AG08396 (cell line): ENCODE measurements at regions not wholly inside any gene's neighbourhood (a gene's known extent, or its start where the extent isn't known, plus 50 kb on each side); places are given as distances from the start of the nearest gene placed in this dataset.

Experiments used
- DNase-seq: peaks from one replicate; pipeline ENCODE4 v3.0.0; 2012; ENCODE audit warnings: low spot score, mixed read lengths

DNA sequence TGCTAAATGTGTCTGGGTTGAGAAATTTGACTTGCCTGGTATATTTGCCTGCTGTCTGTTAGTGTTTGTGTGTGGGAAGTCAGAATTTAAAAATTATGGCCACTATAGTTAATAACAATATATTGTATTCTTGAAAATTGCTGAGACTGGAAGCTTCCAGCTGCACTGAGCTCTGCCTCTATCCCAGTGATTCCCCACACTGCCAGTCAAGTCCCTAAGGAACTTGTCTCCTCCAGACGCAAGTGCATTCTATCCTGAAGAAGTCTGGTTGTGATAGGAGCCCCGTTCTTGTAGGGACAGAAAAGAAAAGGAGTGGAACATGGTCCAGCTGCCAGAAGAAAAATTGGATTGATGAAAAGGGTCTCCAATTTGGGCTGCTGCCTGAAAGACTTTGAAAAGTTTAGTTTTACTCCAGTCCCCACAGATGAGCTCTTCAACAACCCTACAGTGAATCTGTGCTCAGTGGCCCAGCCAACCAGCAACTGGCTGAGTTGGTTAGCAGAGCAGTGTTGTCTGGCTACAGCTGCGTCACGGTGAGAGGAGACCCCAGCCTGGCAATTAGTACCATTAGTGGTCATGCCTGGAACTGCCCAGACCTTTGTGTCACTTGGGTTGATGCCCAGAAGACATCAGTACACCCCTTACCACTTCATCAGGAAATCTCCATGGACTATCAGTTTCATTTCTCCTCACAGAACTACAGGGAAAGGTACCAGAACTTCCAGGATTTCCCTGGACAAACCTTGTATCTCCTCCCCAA, 183.1 kb upstream of the MCHR2 start:
- DNase-seq, result no peak

DNA sequence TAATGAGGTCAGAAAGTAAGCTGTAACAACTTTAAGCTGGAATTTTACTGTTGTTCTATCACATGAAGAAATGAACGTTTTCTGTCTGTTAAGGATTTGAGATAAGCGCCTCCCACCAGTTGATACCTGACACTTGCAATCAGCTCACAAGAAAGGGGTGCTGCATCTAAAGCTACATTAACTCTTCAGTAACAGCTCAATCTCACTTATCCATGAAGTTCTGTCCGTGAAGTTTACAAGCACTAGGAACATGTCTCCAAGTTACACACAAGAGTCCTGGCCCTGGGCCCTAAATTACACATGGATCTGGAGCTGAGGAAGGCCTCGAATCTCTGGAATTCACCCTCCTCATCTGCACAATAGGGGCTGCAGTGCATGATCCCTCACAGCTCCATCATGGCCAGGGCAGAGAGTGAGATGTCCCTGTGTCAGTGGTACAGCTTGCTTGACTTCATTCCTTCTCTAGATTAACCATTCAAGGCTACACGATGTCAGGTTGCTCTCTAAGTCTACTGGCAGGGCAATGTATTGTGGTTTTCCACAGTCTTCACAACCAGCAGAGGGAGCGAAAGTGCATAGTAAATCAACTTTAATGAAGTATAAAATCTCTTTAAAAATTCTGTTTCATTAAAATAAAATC, 182.4 kb upstream of the MCHR2 start:
- peak; percentile 29 for DNase-seq

DNA sequence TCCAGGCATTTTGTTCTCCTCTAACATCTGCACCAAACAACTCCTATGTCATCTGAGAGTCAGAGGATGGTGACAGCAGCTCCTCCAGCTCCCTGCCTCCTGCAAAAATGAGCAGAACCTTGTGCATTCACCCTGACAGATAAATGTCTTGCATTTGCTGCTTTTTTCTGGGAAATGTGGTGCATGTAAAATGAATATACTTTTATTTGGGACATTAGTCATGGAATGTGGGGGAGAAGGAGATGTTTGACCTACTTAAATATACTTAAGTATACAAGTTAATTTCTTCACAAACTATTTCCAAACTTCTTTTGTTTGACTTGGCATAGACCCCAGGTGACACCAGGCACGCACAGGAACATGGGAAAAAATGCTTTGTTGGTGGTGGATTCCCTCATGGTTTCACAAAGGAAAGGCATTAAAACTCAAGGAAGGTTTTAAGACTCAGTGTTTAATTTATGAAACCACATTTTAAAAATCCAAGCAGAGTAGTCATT, 181.8 kb upstream of the MCHR2 start:
- DNase-seq, result peak; percentile 55

DNA sequence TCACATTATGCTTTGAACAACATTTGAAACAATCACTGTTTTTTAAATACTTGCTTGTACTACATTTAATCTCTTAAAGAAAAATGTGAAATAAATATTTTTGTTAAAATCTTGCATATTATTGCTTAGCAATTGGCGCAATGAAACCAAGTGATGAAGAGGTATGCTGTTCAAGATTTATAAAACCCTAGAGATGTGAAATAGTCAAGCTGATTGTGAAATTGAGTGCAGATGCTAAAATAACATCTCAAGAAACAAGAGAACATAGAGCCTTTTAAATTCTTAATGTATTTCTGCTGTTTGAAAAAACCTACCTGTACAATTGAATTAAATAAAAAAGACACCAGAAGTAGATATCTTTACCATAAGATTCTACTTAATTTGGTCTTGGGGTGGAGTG, 179.2 kb upstream of the MCHR2 start:
- DNase-seq, result no peak

DNA sequence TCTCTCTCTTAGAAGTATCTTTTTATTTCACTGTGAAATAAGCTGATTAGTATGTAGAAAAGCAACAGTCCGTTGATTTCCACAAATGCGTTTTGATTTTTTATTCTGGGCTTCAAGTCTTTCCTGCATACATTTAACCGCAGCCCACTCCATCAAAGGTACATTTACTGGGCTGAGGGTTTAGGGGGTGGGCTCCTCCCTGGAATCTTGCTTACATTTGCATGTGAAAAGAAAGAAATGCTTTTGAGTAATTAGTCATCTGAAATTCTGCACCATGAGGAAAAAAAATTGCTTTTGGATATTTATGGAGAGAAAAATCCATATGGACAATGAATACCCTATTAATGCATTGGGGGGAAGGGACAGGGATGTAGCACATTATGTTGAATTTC, 178.3 kb upstream of the MCHR2 start:
- DNase-seq, result no peak

DNA sequence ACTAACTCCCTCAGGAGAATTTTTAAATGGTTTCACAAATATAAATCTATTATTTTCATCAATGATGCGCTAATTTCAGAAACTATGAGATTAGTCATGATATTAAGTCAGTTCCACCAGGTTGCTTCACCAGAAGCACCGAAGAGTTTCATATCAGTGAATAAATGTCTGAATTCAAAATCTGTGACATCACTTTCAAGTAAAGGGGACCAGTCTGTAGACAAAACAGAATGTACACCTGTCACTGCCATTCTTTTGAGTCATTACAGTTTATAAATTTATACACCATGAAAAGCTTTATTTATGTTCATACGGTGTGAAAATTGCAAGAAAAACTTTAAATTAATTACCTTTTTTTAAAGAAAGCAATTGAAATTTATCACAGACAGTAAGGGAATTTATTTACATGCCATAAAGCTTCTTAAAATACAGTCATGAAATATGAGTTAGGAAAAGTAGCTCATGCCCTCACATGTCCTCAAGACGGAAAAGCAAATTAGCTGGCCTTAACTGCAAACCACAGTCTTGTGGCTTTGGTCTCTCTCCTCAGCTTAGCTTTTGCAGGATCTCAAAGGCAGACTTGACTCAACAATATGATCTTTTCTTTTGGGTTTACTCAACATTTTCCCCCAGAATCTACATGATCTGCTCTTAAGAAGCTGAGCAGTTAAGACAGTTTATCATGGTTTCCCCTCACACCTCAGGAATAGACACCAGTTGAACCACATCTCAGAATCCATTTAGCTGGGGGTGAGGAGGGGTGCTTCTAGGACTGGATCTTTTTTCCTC, 177.7 kb upstream of the MCHR2 start:
- no peak for DNase-seq

DNA sequence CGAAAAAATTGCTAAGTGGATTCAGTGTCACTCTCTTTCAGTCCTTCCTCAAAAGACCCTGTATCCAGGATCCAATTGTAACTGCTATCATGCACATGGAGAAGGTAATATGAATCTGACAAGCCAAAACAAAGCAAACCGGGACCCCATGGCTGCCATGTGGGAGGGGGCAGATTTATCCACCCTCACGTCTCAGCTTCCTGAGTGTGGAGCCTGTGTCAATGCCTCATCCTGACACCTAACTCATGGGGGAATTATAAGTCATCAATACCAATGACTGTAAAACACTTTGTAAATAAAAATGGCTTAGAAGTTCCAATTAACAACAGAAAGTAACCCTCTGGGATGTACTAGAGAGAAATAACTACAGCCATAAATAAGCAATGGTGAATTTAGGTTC, 174.1 kb upstream of the MCHR2 start:
- no peak for DNase-seq

DNA sequence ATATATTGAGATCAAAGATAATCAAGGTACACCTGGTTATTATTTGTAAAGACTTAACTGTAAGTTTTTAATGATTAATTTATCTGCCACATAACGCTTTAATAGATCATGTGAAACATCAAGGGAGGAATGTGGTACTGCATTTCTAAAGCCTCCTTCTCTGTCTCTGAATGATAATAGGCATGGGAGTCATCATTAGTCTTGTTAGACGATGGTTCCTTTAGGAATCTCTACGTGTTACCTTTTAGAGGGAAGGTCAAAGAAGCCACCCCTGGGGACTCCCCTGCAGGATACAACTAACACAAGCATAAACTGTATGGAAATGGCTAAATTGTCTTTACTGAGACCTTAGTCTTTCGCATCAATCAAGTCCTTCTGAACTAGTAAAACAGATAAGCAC, 173.6 kb upstream of the MCHR2 start:
- DNase-seq, result no peak

DNA sequence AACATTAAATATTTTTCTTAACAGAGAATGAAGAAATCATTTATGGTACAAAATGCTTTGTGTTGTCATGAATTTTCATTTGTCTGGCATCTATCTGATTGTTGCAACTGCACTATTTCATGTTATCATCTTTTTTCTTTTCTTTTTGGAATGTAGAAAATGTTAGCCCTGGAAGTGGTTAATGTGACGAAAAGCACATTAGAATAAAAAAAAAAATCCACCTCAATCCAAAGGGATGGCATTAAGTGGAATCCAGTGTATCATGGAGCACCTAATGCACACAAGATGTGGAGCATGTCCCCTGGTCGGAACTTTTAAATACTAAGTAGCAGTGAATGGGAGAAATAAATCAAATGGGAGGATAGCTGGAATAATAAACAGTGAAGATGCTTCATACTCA, 172.9 kb upstream of the MCHR2 start:
- DNase-seq, result no peak

DNA sequence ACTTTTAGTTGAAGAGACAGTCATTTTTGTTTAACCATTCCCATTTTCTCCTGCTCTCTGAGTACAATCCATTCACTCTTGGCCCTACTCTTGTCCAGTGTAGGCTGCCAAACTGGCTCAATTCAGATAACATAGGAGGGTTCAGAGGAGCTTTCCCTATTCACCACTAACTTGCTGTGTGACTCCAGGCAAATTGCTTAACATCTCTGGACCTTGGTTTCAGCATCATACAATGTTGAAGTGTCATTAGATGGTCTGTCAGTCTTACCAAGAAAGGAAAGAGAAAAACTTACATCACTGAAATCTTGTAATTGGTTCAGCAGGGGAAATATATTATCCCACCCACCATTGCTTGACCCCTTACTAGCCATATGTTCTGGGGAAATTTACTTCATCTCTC, 171.4 kb upstream of the MCHR2 start:
- no peak for DNase-seq

DNA sequence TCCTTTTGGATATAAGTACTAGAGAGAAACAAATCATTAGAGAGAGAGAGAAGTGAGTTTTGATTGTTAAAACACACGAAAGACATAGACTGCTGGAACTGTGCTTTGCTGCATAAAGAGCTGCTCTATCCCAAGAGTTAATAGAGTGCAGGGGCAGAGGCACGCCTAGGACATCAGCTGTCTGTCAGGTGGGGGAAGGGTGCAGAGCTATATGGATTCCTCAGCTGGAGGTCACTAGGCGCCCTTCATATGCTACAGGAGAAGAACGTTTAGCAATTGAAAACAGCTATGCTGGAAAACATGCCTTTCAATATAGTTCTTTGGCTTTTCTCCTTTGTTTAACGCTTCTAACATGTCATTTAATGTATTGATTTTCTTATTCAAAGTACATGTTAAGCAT, 169.0 kb upstream of the MCHR2 start:
- no peak for DNase-seq

DNA sequence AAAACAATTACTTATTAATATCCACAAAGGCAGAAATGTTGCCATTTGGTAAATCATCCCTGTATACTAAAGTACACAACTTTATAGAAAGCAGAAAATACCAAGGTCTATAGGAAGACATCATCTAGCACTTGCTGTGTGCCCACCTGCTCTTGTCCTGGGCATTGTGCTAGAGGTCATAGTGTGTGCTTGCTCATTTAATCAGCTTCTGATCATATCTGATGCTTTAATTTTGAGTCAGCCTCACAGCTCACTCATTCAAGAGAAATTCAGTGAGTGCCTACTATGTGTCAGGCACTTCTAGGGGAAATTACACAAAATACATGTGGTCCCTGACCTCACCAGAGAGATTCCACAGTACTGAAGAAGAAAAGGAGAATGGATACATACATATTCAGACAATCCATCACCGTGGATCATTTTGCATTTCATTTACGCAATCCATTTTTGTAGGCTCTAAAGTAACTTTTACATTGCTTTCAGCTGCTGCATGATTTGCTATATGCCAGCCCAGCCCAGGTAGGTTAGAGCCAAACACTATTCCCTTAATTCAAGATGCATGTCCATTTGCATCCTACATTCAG, 167.9 kb upstream of the MCHR2 start:
- DNase-seq, result no peak

DNA sequence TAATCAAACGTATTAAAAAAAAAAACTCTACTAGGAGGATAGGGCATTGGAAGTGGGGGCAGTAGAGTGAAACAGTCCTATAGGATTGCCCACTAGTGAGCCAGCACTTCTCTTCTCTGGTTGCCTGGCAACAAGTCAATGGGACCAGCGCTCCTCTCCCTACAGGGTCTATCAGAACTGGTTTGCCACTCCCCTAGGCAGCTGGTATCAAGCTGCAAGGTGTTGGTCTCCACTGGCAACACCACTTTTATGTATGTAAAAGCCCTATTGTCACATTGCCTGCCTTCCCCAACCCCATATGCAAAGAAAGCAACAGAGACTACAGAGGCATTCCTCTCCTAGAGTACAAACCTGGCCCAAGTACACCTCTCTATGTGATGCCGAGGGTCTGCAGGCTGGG, 166.9 kb upstream of the MCHR2 start:
- DNase-seq, result no peak

DNA sequence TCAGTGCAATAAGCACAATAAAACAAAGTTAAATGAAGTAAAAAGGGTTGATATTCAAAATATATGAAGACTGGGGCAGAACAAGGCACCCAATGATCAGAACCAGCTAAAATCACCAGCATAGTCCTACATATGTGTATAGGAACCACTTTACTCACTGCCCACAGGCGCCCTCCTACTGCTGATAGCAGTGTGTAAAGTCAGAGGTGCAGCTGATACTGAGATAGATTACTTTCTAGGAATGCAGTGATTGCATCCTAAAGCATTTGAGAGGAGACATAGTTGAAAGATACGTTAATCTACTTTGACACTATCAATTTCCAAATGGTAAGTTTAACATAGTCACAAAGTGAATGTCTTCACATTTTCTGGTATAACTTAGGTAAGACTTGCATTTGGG, 161.1 kb upstream of the MCHR2 start:
- no peak for DNase-seq

DNA sequence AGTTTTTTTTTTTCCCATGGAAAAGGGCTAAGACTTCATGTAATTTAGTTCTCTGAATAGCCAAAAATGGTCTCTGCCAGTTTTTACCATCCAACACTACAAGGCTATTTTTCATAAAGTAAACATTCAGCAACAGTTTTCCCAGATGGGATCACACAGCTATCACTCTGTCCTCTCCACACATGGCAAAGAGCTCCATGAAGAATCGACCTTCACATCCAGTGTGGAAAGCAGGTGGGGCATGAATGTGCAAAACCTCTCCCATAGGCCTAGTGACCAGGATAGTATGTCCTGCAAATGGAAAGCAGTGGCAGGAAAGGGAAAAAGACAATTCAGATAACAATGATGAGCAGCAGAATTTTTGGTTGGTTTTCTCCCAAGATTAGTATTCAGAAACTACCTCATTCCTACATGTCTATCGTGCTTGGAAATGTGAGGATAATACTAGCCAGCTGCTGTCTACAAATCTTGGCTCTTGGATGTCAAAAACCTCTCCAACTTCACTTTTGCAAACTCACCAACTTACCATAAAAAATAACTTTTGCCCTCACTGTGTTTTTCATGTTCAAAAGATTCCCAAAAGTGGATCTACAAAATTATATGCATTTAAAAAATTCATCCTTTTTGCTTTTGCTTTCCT, 159.7 kb upstream of the MCHR2 start:
- no peak for DNase-seq

DNA sequence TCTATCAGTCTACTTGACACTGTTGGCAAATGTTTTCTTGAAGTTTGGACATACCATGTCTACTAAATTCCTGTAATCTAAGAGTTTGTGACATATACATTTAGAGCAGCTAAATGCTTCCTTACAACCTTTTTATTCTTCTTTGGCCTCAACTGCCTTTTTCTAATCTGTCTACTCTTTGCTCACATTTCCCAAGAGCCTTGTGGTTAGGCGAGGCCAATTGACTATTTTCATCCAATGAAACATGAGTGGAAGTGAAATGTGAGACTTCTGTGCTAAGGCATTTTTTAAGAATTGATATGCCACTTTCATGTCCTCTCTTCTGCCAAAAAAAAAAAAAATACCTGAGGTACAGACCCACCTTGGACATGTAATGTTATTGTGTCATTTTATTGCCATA, 158.2 kb upstream of the MCHR2 start:
- no peak for DNase-seq

DNA sequence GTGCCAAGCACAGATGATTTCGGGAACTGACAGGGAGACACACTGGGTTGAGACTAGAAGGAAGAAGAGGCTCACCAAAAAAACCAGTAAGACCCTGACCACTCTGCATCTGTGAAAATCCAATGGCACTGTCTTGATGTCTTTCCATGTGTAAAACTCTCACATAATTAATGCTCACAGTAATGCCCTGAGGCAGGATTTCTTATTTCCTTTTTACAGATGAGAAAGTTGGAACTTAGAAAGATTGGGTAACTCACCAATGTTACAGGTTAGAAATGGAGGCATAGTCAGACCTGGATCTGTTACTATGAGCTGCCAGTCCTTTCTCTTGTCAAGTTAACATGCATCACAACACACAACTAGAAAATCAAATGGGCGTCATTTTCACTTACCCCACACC, 151.0 kb upstream of the MCHR2 start:
- DNase-seq, result no peak

DNA sequence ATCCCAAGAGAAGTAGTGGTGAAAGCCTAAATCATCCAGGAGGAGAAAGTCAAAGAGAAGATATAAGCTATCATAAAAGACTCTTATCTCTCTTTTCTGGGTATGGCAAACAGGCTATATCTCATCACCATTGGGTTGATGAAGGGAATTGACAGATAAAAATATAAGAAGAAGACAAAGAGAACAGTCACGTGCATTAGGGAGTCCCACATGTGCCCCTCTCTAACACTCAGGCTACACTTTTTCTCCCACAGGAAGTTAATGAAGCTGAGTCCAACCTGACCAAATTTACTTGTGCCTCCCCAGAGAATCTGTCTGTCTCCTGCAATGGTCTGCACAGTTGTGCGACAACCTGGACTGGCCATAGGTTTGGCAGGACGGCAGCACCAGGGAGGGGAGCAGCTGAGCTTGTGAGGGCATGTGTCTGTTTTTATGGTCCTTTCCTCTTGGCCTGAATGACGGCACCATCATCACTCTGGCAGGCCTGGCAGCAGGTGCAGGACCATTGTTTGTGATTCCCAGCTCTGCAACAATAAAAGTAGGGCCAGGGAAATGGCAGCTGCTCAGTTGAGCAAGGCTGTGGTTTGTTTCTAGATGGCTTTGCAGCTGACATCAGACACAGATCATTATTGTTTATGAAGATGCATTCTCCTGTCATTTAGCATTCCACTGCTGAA, 144.5 kb upstream of the MCHR2 start:
- no peak for DNase-seq

DNA sequence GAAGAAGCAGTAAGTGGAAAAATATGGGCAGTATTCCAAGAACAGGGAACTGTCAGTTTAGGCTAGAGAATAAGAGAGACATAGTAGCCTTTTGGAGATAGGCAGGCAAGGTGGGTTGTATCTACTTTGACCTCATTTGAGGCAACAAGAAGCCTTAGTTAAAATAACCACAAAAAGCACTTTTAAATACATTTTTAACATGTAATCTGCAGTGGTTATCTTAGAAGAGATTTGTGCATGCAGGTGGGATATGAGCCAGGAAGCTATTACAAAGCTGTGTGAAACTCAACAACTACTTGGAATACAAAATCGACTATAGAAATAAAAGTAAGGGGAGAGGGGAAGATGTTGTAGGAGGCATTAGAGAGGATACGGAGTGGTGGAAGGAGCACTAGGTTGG, 143.7 kb upstream of the MCHR2 start:
- DNase-seq, result no peak

DNA sequence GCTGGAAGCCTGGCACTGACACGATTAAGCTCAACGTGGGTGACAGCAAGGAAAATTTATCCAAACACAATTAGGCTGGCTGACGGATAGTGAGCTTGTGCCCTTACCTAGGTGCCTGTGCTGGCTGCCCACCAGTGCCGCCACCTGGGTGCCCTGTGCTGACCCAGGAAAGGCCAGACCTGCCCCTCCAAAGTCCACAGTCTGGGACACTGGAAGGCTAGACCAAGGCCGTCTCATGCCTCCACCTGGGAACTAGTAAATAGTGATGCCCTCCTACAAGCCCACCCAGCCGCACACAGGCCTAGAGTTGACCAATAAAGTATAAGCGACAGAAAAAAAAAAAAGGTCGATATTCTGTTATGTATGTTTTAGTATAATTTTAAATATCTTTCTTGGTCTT, 142.6 kb upstream of the MCHR2 start:
- DNase-seq, result no peak

DNA sequence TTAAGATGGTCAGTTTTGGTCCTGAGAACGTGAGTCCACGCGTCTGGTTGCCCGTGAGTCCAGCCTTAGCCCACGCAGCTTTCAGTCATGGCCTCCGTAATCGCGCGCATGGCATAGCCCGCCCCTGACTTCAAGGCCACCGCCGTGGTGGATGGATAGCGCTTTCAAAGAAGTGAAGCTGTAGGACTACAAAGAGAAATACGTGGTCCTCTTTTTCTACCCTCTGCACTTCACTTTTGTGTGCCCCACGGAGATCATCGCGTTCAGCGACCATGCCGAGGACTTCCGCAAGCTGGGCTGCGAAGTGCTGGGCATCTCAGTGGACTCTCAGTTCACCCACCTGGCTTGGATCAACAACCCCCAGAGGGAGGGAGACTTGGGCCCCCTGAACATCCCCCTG, 142.0 kb upstream of the MCHR2 start:
- no peak for DNase-seq

DNA sequence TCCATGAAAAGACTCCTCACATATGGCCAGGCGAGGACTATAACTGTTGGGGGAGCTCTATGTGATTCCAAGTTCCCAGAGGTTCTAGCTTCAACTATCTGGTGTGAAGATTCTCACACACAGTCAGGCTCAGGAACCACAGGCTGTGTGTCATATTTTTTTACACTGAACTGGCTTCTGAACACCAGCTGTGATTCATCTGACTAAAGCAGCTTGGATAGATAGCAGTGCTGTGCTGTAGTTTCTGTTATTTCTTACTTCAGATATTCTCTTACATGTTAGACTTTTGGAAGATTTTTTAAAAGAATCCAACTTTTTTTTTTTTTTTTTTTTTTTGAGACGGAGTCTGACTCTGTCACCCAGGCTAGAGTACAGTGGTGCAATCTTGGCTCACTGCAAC, 140.7 kb upstream of the MCHR2 start:
- no peak for DNase-seq
